Choroid plexus epithelial cell (primary cell): ENCODE measurements at regions not wholly inside any gene's neighbourhood (a gene's known extent, or its start where the extent isn't known, plus 50 kb on each side); places are given as distances from the start of the nearest gene placed in this dataset.

Source experiments
- DNase-seq: peaks from one replicate; pipeline ENCODE4 v3.0.0-alpha.2; 2010; ENCODE audit warnings: low read depth
- H3K4me3 ChIP-seq: 2 replicates; pipeline ENCODE4 v1.5.1; 2011; ENCODE audit warnings: low read depth, mild to moderate bottlenecking, control low read depth, low read length, moderate library complexity
- TF ChIP-seq, protein P1 (sequence below): conservative IDR thresholded peaks from 2 replicates; pipeline ENCODE4 v1.5.1; 2011; ENCODE audit warnings: low read depth, mild to moderate bottlenecking, control low read depth, inconsistent platforms, low read length, moderate library complexity

DNA sequence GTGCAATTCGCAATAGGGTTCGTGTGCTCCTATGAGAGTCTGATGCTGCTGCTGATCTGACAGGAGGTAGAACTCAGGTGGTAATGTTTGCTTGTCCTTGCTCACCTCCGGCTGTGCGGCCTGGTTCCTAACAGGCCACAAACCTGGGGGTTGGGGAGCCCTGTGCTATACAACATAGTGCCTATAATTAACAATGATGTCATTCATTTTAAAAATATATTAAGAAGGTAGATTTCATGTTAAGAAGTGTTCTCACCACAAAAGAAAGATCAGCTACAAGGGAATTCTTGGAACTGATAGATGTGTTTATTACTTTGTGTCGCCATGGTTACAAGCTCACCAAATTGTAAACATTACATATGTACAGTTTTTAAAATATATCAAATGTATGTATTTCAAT lies 200.5 kb downstream of the GRB14 start:
- no peak overlapping the region for H3K4me3 ChIP-seq
- no peak for DNase-seq
- TF ChIP-seq, protein P1, sequence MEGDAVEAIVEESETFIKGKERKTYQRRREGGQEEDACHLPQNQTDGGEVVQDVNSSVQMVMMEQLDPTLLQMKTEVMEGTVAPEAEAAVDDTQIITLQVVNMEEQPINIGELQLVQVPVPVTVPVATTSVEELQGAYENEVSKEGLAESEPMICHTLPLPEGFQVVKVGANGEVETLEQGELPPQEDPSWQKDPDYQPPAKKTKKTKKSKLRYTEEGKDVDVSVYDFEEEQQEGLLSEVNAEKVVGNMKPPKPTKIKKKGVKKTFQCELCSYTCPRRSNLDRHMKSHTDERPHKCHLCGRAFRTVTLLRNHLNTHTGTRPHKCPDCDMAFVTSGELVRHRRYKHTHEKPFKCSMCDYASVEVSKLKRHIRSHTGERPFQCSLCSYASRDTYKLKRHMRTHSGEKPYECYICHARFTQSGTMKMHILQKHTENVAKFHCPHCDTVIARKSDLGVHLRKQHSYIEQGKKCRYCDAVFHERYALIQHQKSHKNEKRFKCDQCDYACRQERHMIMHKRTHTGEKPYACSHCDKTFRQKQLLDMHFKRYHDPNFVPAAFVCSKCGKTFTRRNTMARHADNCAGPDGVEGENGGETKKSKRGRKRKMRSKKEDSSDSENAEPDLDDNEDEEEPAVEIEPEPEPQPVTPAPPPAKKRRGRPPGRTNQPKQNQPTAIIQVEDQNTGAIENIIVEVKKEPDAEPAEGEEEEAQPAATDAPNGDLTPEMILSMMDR = no peak

GRCh38 chr2:164412831-164413230 lies 208.5 kb downstream of the GRB14 start:
- no peak overlapping the region for H3K4me3 ChIP-seq
- TF ChIP-seq, protein P1 = no peak
- peak; percentile 5 for DNase-seq

- DNase-seq = no peak
- no peak overlapping the region for H3K4me3 ChIP-seq
- TF ChIP-seq, protein P1 = no peak
Measured at GRCh38 chr2:164389411-164389810, 231.9 kb downstream of the GRB14 start.

DNA sequence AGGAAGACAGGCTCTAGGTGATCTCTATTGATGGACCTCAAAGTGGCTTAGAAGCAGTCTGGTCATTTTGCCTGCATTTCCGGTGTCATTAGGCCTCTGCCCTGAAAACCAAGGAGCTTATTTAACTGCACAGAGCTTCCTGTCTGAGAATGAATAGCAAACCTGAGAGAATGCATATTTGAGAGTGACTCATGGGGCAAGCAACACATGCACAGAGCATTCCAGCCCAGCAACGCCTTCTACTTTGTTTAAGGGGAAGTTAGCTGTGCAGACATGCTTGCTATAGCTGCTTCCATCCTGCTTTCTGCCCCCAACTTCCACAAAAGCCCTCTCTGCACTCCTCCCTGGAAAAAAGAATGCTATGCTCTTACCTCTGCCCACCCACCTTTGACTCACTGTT lies 232.8 kb downstream of the GRB14 start:
- no peak overlapping the region for H3K4me3 ChIP-seq
- TF ChIP-seq, protein P1 = no peak
- peak; percentile 88 for DNase-seq

- H3K4me3 ChIP-seq = no peak overlapping the region
- peak; percentile 4 for DNase-seq
- TF ChIP-seq, protein P1 = no peak
Measured at GRCh38 chr2:164386231-164386630, 235.1 kb downstream of the GRB14 start.

GRCh38 chr2:164384434-164384833 lies 236.8 kb downstream of the GRB14 start:
- TF ChIP-seq, protein P1 = no peak
- no peak for DNase-seq
- no peak overlapping the region for H3K4me3 ChIP-seq

DNA sequence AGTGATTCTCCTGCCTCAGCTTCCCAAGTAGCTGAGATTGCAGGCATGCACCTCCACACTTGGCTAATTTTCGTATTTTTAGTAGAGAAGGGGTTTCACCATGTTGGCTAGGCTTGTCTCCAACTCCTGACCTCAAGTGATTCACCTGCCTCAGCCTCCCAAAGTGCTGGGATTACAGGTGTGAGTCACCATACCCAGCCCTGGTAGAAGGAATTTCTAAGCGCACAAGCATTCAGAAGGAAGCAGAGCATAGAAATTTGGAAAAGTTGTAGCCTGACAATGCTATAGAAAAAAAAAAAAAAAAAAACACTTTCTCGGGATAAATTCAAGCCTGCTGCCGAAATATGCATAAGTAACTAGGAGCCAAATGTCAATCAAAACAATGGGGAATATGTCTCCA lies 249.4 kb downstream of the GRB14 start:
- TF ChIP-seq, protein P1 = no peak
- H3K4me3 ChIP-seq = no peak overlapping the region
- no peak for DNase-seq
